BE2C (cell line): ENCODE measurements at regions not wholly inside any gene's neighbourhood (a gene's known extent, or its start where the extent isn't known, plus 50 kb on each side); places are given as distances from the start of the nearest gene placed in this dataset.

Experiments used
- DNase-seq: peaks from one replicate; pipeline ENCODE4 v3.0.0-alpha.2; 2020
- H3K27me3 ChIP-seq: fragments of 250-450 bp; sonication (Bioruptor Pico); 2 replicates; pipeline ENCODE4 v1.5.1; 2020; ENCODE audit warnings: mild to moderate bottlenecking
- H3K36me3 ChIP-seq: fragments of 250-450 bp; sonication (Bioruptor Pico); 2 replicates; pipeline ENCODE4 v1.5.1; 2020; ENCODE audit warnings: mild to moderate bottlenecking
- H3K4me1 ChIP-seq: fragments of 250-450 bp; sonication (Bioruptor Pico); 2 replicates; pipeline ENCODE4 v1.5.1; 2020
- H3K4me3 ChIP-seq: 2 replicates; pipeline ENCODE4 v1.5.1; 2011; ENCODE audit warnings: low read depth, low read length
- H3K9me3 ChIP-seq: fragments of 250-450 bp; sonication (Bioruptor Pico); 2 replicates; pipeline ENCODE4 v1.5.1; 2020
- TF ChIP-seq, protein P1 (sequence below): IDR thresholded peaks from 2 replicates; pipeline ENCODE4 v1.5.1; 2012; ENCODE audit warnings: mild to moderate bottlenecking, low read depth, low read length

DNA sequence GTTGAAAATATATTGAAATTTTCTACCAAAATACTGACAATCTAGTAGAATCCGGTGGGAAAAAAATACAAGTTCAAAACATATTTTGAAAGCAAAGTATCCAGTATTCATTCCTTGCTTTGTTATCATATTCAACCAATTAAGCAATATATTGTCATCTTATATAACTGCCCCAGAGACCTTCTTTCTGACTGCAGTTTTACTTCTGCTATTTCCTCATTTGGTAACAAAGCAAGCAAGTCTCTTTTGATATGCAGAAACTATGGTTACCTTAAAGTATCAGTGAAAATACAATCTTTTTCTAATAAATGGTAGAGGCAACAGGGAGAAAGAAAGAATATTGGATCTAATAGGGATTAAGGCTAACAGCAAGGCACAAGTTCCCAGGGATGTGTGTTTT, 663.7 kb upstream of the MEF2C start:
- DNase-seq, result no peak
- H3K36me3 ChIP-seq, result no peaks in the 10 kb centered on the region
- H3K27me3 ChIP-seq, result 0 out of 2 replicates have a peak, but pooled peaks cover 3% of the 10 kb centered on the region
- no peaks in the 10 kb centered on the region for H3K4me1 ChIP-seq
- H3K4me3 ChIP-seq, result no peak overlapping the region
- H3K9me3 ChIP-seq, result no peaks in the 10 kb centered on the region
- TF ChIP-seq, protein P1, sequence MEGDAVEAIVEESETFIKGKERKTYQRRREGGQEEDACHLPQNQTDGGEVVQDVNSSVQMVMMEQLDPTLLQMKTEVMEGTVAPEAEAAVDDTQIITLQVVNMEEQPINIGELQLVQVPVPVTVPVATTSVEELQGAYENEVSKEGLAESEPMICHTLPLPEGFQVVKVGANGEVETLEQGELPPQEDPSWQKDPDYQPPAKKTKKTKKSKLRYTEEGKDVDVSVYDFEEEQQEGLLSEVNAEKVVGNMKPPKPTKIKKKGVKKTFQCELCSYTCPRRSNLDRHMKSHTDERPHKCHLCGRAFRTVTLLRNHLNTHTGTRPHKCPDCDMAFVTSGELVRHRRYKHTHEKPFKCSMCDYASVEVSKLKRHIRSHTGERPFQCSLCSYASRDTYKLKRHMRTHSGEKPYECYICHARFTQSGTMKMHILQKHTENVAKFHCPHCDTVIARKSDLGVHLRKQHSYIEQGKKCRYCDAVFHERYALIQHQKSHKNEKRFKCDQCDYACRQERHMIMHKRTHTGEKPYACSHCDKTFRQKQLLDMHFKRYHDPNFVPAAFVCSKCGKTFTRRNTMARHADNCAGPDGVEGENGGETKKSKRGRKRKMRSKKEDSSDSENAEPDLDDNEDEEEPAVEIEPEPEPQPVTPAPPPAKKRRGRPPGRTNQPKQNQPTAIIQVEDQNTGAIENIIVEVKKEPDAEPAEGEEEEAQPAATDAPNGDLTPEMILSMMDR, result no peak

DNA sequence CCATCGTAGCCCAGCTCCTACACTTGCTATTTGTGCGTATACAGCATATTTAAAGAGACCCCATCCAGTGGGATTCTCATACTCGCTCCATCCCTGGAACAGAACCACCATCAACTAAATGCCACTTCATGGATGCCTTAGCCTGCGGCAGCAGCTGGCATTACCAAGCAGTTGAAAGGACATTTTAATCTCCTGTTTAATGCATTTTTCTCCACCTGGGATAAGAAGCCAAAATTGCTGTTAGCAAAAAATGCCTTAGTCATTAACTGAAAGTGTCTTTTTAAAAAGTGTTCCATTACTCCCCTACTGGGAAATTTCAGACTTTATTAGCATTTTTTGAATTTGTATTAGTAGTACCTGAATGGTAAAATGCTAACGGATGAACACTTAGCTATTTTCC, 662.6 kb upstream of the MEF2C start:
- 0 out of 2 replicates have a peak, but pooled peaks cover 3% of the 10 kb centered on the region for H3K27me3 ChIP-seq
- H3K9me3 ChIP-seq, result no peaks in the 10 kb centered on the region
- H3K36me3 ChIP-seq, result no peaks in the 10 kb centered on the region
- H3K4me3 ChIP-seq, result no peak overlapping the region
- no peak for DNase-seq
- TF ChIP-seq, protein P1, result no peak
- H3K4me1 ChIP-seq, result no peaks in the 10 kb centered on the region

DNA sequence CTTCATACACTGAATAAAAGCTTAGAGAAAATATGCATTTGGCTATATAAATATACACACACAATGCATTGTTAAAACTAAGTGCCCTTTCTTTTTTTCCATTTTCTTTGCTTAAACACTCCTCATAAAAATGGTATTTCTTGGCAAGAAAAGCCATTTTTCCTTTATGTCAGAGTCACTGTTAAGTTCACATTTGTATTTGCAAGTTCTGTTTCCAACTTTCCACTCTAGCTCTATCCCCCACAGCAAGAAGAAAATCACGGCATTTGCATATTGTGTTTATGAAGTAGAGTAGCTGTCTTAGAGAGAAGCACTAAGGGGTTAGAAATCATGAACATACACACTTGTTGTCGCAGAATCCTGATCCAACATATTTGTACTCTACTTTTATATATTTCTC, 662.1 kb upstream of the MEF2C start:
- TF ChIP-seq, protein P1, result no peak
- no peaks in the 10 kb centered on the region for H3K9me3 ChIP-seq

DNA sequence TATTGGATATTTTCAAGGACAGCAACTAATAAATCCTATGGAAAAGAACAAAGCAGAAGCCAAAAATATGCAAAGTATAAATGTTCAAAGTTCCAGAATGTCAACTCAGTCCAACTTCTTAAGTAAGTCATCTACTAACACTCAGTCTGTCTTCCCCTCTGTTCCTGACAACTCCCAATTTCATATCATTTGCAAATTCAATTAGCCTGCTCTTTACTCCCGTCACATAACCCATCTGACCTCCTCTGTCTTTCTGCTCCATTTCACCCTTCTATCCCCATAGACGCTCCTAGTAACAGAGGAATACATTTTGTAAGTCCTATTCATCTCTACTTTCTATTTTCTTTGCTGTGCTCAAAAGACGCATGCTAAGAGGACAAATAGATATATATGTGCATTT, 659.8 kb upstream of the MEF2C start:
- no peaks in the 10 kb centered on the region for H3K4me1 ChIP-seq
- no peaks in the 10 kb centered on the region for H3K36me3 ChIP-seq
- no peaks in the 10 kb centered on the region for H3K9me3 ChIP-seq
- no peak overlapping the region for H3K4me3 ChIP-seq
- no peak for DNase-seq
- 0 out of 2 replicates have a peak, but pooled peaks cover 3% of the 10 kb centered on the region for H3K27me3 ChIP-seq
- TF ChIP-seq, protein P1, result no peak

More for the DNA sequence above, 662.1 kb upstream of the MEF2C start:
- Histone ChIP-seq H3K36me3 (no peaks in the 10 kb centered on the region), H3K27me3 (0 out of 2 replicates have a peak, but pooled peaks cover 3% of the 10 kb centered on the region), H3K4me3 (no peak overlapping the region), H3K4me1 (no peaks in the 10 kb centered on the region)
- DNase-seq, result no peak

DNA sequence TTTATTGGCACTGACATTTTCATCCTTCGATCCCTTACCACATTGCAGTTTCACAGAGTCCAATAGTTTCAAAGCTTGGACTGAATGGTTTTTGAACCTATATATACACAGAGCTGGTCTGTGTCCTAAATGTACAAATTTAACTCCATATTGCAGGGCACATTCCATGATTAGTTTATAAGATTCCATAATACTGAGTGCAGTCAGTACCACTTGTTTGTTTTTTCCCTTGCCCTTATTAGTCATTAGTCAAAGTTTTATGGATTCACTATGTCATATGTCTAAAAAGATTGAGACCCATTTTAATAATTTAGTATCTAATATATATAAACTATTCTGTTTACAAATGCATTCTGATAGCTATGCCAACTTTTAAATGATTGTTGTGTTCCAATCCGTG, 654.8 kb upstream of the MEF2C start:
- no peak for DNase-seq
- TF ChIP-seq, protein P1, result no peak
- Histone ChIP-seq H3K4me3 (no peak overlapping the region), H3K9me3 (no peaks in the 10 kb centered on the region), H3K27me3 (no peaks in the 10 kb centered on the region), H3K4me1 (no peaks in the 10 kb centered on the region), H3K36me3 (no peaks in the 10 kb centered on the region)

DNA sequence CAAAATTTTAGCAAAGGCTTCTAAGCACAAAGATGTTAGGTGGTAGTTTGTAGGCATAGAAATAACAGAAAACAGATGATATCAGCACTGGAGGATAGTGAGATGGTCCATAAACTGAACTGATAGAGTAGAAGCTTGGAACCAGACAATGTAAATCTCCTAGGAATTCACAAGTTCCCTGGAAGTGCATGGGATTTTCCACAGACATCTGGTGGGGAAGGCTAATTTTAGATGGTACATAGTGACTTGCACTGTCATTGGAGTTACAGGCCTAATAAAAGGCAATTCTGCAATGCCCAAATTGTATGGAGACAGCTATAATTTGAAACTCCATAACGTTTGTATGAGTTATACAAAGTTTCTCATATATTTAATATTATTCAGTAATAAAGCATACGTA, 653.0 kb upstream of the MEF2C start:
- no peaks in the 10 kb centered on the region for H3K9me3 ChIP-seq
- no peaks in the 10 kb centered on the region for H3K27me3 ChIP-seq
- TF ChIP-seq, protein P1, result no peak
- DNase-seq, result no peak
- H3K36me3 ChIP-seq, result no peaks in the 10 kb centered on the region
- H3K4me3 ChIP-seq, result no peak overlapping the region
- H3K4me1 ChIP-seq, result no peaks in the 10 kb centered on the region
